Cerebellar cortex (tissue), 1 donor: ENCODE measurements at regions not wholly inside any gene's neighbourhood (a gene's known extent, or its start where the extent isn't known, plus 50 kb on each side); places are given as distances from the start of the nearest gene placed in this dataset.
A peak's percentile ranks its signal among the peaks of the same experiment; 100 is the strongest.

Experiments
- DNase-seq: peaks from one replicate; pipeline ENCODE4 v3.0.0-alpha.2; 2015; ENCODE audit warnings: low spot score

GRCh38 chr2:219692521-219692920 lies 65.1 kb downstream of the SLC4A3 start:
- no peak for DNase-seq

GRCh38 chr2:219695145-219695709 lies 67.8 kb downstream of the SLC4A3 start:
- DNase-seq = no peak

GRCh38 chr2:219697811-219698747 lies 70.6 kb downstream of the SLC4A3 start:
- DNase-seq = no peak

- no peak for DNase-seq
Observed at GRCh38 chr2:219698748-219699439, 71.5 kb downstream of the SLC4A3 start.

GRCh38 chr2:219699440-219699821 lies 72.0 kb downstream of the SLC4A3 start:
- no peak for DNase-seq

GRCh38 chr2:219701847-219702634 lies 74.6 kb downstream of the SLC4A3 start:
- no peak for DNase-seq

- DNase-seq = no peak
Observed at GRCh38 chr2:219702796-219703545, 75.5 kb downstream of the SLC4A3 start.

- no peak for DNase-seq
Observed at GRCh38 chr2:219704878-219705277, 77.4 kb downstream of the SLC4A3 start.

GRCh38 chr2:219706823-219707281 lies 79.4 kb downstream of the SLC4A3 start:
- no peak for DNase-seq

- no peak for DNase-seq
Observed at GRCh38 chr2:219707496-219708285, 80.3 kb downstream of the SLC4A3 start.

GRCh38 chr2:219709331-219709761 lies 81.9 kb downstream of the SLC4A3 start:
- no peak for DNase-seq

- DNase-seq = peak; percentile 27
Observed at GRCh38 chr2:219713110-219713509, 85.7 kb downstream of the SLC4A3 start.

GRCh38 chr2:219714681-219715400 lies 87.4 kb downstream of the SLC4A3 start:
- no peak for DNase-seq

GRCh38 chr2:219718066-219718465 lies 90.6 kb downstream of the SLC4A3 start:
- DNase-seq = no peak

GRCh38 chr2:219719521-219719920 lies 92.1 kb downstream of the SLC4A3 start:
- no peak for DNase-seq

GRCh38 chr2:219720956-219721355 lies 93.5 kb downstream of the SLC4A3 start:
- DNase-seq = no peak

GRCh38 chr2:219722276-219722879 lies 94.9 kb downstream of the SLC4A3 start:
- no peak for DNase-seq

GRCh38 chr2:219723311-219723710 lies 95.9 kb downstream of the SLC4A3 start:
- no peak for DNase-seq

GRCh38 chr2:219724628-219725027 lies 97.2 kb downstream of the SLC4A3 start:
- DNase-seq = no peak
